ENCODE measurements at regions not wholly inside any gene's neighbourhood (a gene's known extent, or its start where the extent isn't known, plus 50 kb on each side); places are given as distances from the start of the nearest gene placed in this dataset.

DNA sequence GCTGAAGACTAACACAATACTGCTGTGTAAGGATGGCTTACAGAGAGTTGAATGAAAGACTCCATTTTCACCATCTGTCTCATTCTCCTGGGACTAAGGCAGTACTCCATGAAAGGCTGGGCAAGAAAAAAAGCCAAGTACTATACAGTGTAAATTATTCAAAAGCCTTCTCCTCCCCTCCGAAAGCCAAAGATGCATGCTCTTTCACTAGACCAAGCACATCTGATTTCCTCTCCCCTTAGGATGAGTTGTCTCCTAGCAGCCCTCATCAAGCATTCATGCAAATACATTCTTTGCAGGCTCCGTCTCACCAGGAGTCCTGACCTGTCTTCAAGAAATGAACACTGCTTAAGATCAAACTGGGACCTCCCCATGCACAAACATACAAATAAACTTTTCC, 133.5 kb upstream of the THBS1 start:
- TF ChIP-seq, protein P1, sequence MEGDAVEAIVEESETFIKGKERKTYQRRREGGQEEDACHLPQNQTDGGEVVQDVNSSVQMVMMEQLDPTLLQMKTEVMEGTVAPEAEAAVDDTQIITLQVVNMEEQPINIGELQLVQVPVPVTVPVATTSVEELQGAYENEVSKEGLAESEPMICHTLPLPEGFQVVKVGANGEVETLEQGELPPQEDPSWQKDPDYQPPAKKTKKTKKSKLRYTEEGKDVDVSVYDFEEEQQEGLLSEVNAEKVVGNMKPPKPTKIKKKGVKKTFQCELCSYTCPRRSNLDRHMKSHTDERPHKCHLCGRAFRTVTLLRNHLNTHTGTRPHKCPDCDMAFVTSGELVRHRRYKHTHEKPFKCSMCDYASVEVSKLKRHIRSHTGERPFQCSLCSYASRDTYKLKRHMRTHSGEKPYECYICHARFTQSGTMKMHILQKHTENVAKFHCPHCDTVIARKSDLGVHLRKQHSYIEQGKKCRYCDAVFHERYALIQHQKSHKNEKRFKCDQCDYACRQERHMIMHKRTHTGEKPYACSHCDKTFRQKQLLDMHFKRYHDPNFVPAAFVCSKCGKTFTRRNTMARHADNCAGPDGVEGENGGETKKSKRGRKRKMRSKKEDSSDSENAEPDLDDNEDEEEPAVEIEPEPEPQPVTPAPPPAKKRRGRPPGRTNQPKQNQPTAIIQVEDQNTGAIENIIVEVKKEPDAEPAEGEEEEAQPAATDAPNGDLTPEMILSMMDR (IDR thresholded peaks at IDR 0.05 in 8 of 11, conservative IDR thresholded peaks at IDR 0.05 in 3 of 11): no peak
- TF ChIP-seq POLR2A (IDR thresholded peaks at IDR 0.05) (no peak), POLR2AphosphoS5 (IDR thresholded peaks at IDR 0.05) (no peak)

All from spleen (tissue), 7 donors.